RKO (cell line): ENCODE measurements at regions not wholly inside any gene's neighbourhood (a gene's known extent, or its start where the extent isn't known, plus 50 kb on each side); places are given as distances from the start of the nearest gene placed in this dataset.

ENCODE experiments used
- DNase-seq: peaks from one replicate; pipeline ENCODE4 v3.0.0-alpha.2; 2016; ENCODE audit warnings: low spot score

DNA sequence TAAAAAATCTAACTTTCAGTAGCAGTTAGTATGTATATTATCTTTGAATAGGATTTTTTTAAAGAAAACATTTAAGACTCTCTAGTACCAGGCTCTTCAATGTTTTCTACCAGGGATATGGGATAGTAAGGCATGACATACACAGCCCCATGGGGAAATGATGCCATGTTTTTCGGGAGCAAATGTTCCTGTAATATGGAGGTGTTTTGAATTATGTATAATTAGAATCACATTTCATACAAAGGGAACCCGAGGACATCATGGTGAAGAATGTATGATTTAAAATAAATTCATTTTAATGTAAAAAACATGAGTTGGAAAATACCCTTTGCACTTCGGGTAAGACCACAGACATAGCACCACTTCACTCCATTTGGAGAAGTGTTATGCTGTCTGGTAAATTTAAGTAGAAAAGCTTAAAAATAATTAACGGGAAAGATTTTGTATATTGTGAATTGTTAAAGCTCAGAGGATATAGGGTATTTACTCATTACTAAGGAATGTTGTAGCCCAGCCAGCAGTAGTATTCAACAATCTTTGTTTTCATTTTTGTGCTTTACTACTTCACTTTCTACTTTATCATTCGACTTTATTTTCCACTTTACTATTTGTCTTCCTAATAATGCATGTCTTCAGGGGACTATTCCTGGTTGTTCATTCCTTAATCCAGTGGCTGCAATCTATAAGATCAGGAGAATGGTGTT, 2050.7 kb downstream of the ARAP2 start:
- no peak for DNase-seq

DNA sequence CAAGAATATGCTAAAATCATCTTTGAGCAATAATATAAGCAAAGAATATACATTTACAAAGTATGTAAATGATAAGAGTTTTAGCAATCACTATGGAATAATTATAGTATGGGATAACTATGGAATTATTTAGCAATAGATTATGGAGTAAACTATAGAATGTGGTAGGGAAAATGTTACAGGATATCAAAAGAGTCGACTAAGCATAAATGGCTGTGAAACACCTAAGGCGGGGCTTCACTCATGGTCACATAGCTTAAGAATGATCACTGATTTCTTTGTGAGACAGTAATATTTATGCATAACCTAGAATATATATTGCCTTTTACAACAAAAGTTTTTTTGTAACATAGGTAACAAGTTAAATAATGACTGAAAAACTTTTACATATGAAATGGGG, 2049.7 kb downstream of the ARAP2 start:
- DNase-seq, result no peak

DNA sequence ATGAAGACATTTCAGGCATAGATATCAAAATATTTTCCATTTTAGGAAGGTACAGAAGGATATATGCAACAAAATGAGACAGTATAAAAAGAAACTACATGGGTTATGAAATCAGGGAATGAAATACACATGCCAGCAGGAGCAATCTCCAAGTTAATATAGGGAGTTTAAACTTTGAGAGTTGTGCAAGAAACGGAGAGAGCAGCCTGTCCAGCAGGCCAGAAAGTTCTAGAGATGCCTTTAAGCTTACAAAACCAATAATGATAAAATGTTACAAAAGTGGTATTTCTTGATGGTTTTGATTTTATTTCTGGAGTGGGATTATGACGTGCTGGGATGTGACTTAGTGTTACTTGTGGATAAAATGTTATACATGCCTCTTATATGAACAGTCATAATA, 2047.9 kb downstream of the ARAP2 start:
- no peak for DNase-seq

DNA sequence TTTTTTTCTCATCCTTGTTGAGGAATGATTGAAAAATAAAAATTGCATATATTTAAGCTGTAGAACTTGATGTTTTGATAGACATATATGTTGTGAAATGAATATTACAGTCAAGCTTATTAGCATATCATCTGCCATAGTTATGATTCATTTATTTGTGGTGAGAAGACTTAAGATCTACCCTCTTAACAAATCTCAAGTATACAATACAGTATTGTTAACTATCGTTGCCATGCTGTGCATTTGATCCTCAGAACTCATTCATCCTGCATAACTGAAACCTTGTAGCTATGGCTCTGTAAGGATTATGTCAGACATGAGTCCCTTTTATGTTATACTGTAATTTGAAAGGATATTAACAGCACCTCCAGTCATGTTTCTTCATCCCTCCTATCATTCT, 2045.3 kb downstream of the ARAP2 start:
- DNase-seq, result no peak

DNA sequence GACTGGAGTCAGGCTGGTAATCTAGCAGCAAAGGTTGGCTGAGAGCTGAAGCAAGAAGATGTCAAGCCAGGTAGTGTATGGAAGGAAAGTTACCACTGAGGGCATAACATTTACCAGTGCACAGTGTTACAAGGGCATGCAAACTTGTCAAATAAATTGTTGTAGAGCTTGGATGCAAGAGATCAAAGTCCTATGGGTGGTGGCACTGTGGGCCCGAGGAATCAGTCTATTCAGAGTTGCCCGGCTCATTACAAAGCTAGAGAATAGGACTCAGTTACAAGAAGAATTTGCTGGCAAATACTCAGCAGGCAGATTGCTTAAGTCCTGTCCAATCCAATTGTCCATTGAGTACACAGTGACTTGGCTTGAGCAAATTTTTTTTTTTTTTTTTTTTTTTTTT, 2043.8 kb downstream of the ARAP2 start:
- no peak for DNase-seq

- DNase-seq, result no peak
Observed at GRCh38 chr4:34202154-34202553, 2042.2 kb downstream of the ARAP2 start.

GRCh38 chr4:34220601-34221000, 2023.7 kb downstream of the ARAP2 start:
- no peak for DNase-seq

GRCh38 chr4:34221986-34222385, 2022.3 kb downstream of the ARAP2 start:
- DNase-seq, result no peak

- DNase-seq, result no peak
Observed at GRCh38 chr4:34236118-34236517, 2008.2 kb downstream of the ARAP2 start.

DNA sequence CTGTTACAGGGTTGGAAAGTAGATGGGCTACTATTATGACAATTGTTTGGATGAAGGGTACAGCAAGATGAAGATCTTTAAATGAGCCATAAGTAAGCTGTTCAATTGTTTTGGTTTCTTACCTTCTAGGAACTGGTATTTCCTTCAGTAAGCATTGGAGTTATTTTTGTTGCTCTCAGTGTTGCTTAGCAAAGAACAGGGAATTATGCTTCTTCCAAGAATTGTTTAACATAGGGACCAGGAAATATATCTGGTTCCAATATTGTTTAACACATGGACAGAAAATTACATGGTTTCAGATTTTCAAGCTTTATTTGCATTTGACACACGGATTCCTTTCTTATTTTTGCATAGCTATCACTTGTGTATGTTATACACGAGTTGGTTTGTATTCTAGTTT, 1999.0 kb downstream of the ARAP2 start:
- no peak for DNase-seq

DNA sequence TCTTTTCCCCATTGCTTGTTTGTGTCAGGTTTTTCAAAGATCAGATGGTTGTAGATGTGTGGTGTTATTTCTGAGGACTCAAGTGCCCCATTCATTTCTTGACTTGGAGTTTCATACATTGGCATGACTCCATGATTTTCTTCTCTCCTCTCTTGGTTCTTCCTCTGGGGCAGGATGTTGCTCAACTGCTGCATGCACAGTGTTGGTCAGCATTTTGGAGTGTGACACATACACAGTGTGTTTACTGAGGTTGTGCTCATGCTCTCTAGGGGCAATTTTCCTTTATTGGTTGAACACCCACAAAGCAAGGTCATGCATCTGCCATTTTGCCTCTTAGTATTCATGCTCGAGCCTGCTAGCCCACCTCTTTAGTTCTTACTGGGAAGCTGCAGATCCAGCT, 1993.8 kb downstream of the ARAP2 start:
- peak; percentile 51 for DNase-seq

- no peak for DNase-seq
Observed at GRCh38 chr4:34253239-34253638, 1991.1 kb downstream of the ARAP2 start.

- DNase-seq, result no peak
Observed at GRCh38 chr4:34258176-34258575, 1986.1 kb downstream of the ARAP2 start.

- DNase-seq, result no peak
Observed at GRCh38 chr4:34261799-34262314, 1982.5 kb downstream of the ARAP2 start.

DNA sequence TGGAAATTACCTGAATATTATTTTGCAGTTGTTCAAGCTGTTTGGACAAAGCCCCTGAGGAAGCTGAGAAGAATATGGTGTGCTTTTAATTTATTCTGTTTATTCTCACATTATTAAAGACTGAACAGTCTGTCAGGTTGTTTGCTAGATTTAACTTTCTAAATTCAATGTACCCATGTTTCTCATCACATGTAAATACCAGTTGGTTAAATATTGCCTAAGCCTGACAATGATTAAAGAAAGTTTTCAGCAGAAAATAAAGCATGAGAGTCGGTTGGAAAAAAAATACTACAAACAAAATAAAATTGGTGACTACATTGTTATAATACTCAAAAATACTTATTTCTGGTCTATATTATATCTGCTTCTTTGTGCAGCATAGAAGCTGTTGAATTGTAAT, 1974.7 kb downstream of the ARAP2 start:
- DNase-seq, result no peak

DNA sequence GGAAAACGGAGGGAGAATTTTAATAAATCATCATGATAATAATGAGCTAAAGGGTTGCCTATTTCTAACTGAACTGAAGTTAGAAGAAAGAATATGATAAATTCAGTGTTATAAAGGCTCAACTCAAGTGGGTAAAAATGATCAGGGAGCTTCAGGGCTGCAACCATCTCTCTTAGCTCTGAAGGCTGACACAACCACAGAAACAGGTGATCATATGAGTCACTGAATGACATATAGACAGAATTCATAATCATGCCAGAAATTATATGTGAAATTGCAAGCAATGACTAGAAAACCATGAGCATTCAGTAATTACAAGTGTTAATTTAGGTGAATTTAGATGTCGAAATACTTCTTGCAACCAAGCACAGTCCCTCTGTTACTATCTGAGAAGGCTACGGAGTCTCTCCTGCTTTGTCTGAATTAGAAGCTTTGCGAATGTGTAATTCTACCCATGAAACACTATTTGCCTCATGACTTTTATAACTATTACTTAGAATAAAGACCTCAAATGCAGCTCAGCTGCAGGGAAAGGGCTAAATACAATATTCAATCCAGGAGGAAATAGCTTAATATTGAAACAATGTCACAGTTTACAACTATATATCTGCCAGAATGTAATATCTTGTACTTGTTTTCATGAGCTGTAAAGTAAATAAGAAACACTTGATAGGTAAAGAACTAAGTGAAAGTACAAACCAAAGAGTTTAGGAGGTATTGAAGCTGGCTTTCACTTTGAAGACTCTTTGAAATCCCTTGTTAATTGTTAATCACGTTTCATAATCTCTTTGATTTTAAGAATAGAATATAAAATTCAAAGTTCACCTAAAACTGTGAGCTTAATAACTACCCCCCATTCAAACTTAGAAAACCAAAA, 1972.6 kb downstream of the ARAP2 start:
- DNase-seq, result peak; percentile 53

- DNase-seq, result no peak
Observed at GRCh38 chr4:34279011-34279410, 1965.3 kb downstream of the ARAP2 start.

DNA sequence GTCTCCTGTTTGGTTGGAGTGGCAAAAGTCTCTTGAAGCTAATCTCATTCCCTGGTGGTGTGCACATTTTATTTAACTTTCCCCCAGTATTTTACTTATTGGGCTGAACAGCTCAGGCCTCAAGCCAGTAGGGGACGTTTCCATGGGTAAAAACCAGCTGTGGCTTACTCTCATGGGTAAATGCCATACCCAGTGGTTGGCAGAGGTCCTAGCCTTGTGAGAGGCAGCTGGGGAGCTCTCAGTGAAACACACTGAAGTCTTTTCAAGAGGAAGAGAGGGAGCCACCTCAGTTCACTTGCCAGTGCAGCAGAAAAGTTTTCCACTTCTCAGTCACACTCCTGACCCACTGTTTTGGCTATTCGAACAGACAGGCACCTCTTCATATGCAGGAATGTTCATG, 1964.2 kb downstream of the ARAP2 start:
- DNase-seq, result no peak

DNA sequence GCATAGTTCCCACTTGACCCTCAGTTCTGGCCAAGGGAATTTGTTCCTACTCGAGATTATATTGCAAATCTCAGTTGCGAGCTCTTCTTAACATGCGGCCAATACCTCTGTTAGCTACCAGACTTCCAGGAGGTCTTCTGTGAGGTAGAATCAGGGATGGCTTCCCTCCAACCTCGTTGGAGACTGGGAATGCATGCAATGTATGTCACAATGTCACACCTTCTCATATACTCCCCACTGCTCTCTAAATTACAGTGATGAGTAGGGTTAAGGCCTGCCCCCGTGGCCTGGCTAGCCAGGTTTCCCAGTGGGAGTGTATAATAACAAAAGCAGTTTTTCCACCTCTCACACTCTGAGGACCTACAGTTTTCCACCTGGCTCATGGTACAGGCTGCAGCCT, 1962.5 kb downstream of the ARAP2 start:
- no peak for DNase-seq

DNA sequence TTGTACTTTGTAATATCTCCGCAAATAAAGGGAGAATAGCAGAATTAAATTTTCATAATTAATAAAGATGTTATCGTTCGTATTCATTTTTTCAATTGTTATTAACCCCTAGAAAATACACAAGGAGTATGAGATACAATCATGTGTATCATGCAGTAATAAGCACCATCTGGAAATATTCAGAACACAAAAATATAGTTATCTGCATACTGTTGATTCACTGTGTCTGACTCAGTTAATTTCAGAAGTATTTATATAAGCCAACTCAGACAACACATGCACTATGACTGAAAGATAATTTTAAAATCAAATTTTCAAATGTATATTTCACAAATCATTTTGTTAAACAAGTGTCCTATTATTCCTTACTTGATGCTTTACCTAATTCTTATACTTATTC, 1954.8 kb downstream of the ARAP2 start:
- no peak for DNase-seq

DNA sequence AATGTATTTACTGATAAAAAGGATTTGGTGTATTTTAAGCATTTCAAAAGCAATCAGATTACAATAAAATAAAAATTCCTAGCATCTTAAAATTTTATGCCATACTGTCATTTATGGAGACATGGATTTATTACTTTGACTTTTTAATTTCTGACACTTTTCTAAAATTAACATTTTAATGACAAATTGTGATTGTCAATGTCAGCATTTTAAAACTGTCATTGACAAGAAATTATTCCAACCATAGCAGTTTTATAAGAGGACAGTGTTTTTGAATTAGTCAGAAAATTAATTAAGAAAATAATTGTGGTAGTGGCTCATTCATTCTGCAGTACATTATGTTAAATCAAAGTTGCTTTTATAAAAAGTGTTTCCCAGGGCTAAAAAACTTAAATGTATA, 1954.4 kb downstream of the ARAP2 start:
- no peak for DNase-seq

- DNase-seq, result no peak
Observed at GRCh38 chr4:34293459-34293858, 1950.9 kb downstream of the ARAP2 start.

DNA sequence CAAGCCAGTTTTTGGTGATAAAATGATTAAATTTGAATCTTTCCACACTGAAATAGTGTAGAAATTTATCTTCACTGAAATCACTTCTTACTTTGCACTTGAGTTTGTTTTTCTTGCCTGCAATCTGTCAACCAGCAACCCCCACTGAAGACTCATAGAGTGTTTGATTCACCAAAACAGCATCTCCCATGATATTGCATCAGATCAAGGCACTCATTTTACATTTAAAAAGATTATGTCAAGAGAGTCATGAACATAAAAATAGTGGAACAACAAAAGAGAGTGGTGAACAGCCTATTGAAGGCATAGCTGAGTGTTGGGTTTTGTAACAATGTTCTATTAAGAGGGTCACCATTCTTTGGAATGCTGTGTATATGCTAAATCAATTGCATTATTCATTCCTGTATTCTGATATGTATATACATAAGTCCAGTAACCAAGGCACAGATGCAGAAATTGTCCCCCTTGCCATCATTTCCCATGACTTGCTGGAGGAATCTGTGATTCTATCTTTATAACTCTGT, 1934.9 kb downstream of the ARAP2 start:
- DNase-seq, result no peak
